Upper lobe of left lung (tissue), 6 donors: ENCODE measurements at regions not wholly inside any gene's neighbourhood (a gene's known extent, or its start where the extent isn't known, plus 50 kb on each side); places are given as distances from the start of the nearest gene placed in this dataset.

Experiments used
- ATAC-seq, 2 donors: fragments of 200-7000 bp; cut with Tn5 transposase; one replicate each; pipeline ENCODE4 v1.9.1; 2022; ENCODE audit warnings: mild to moderate bottlenecking in 2 of 2, moderate library complexity in 2 of 2; ENCODE audit not compliant: low FRiP score in 2 of 2
- DNase-seq, 2 donors: peaks; one replicate each; pipeline ENCODE4 v3.0.0-alpha.2; 2019 to 2020
- H3K27ac ChIP-seq, 4 donors: fragments of 200-600 bp; sonication (generic); one replicate each; pipeline ENCODE4 v1.5.1; 2016 to 2019
- H3K27me3 ChIP-seq, 4 donors: fragments of 200-600 bp; sonication (generic); one replicate each; pipeline ENCODE4 v1.5.1; 2017 to 2019
- H3K36me3 ChIP-seq, 4 donors: fragments of 200-600 bp; sonication (generic); one replicate each; pipeline ENCODE4 v1.5.1; 2016 to 2019
- H3K4me1 ChIP-seq, 4 donors: fragments of 200-600 bp; sonication (generic); one replicate each; pipeline ENCODE4 v1.5.1; 2018 to 2019
- H3K4me3 ChIP-seq, 4 donors: fragments of 200-600 bp; sonication (generic); one replicate each; pipeline ENCODE4 v1.5.1; 2017 to 2019; ENCODE audit warnings: mild to moderate bottlenecking in 2 of 4, moderate library complexity in 1 of 4
- H3K9me3 ChIP-seq, 4 donors: fragments of 200-600 bp; sonication (generic); one replicate each; pipeline ENCODE4 v1.5.1; 2018 to 2019
- EP300 ChIP-seq, 4 donors: sonication (generic); formaldehyde crosslinking; IDR thresholded peaks; one replicate each; pipeline ENCODE4 v1.5.1; 2017; ENCODE audit warnings: antibody characterized with exemption in 4 of 4, control low read depth in 2 of 4
- POLR2A ChIP-seq, 4 donors: fragments of 450-650 bp; IDR thresholded peaks; one replicate each; pipeline ENCODE4 v1.5.1; 2016 to 2017; ENCODE audit warnings: antibody characterized with exemption in 4 of 4, mild to moderate bottlenecking in 2 of 4
- POLR2AphosphoS5 ChIP-seq, 2 donors: sonication (generic); formaldehyde crosslinking; IDR thresholded peaks; one replicate each; pipeline ENCODE4 v1.5.1; 2017; ENCODE audit warnings: antibody characterized with exemption in 2 of 2
- WGBS, 2 donors: methylation state at CpG; one replicate each; pipeline ENCODE4 v1.1.5; 2017 to 2018; 5-methylcytosine and 5-hydroxymethylcytosine counted together
- TF ChIP-seq, protein P1 (sequence below), 6 experiments: fragments of 450-650 bp in 4 of 6; fragments of 200-600 bp in 2 of 6; sonication (generic) in 2 of 6; IDR thresholded peaks; one replicate each; pipeline ENCODE4 v1.5.1; 2016 to 2019; ENCODE audit warnings: antibody characterized with exemption in 6 of 6
- donor health status: DM: no; HTN: no; CAD: no; lungs with moderate emphysema.
- donor health status: DM: no; HTN: yes; CAD: no; lungs with severe emphysema.

- Histone ChIP-seq H3K4me1 (peaks cover 0 to 14% (median 5%) of the 10 kb centered on the region in 4 donors), H3K9me3 (no peaks in the 10 kb centered on the region), H3K27ac (no peak overlapping the region), H3K4me3 (no peak overlapping the region), H3K36me3 (no peaks in the 10 kb centered on the region), H3K27me3 (no peaks in the 10 kb centered on the region)
- no peak for DNase-seq
- ATAC-seq, result no peak
- TF ChIP-seq, protein P1, sequence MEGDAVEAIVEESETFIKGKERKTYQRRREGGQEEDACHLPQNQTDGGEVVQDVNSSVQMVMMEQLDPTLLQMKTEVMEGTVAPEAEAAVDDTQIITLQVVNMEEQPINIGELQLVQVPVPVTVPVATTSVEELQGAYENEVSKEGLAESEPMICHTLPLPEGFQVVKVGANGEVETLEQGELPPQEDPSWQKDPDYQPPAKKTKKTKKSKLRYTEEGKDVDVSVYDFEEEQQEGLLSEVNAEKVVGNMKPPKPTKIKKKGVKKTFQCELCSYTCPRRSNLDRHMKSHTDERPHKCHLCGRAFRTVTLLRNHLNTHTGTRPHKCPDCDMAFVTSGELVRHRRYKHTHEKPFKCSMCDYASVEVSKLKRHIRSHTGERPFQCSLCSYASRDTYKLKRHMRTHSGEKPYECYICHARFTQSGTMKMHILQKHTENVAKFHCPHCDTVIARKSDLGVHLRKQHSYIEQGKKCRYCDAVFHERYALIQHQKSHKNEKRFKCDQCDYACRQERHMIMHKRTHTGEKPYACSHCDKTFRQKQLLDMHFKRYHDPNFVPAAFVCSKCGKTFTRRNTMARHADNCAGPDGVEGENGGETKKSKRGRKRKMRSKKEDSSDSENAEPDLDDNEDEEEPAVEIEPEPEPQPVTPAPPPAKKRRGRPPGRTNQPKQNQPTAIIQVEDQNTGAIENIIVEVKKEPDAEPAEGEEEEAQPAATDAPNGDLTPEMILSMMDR (IDR thresholded peaks at IDR 0.05), result no peak
- WGBS, 2 donors, result 77 to 95% methylated on average over 3 of the region's 3 CpGs
These were observed 111.8 kb upstream of the CCND2 start for GRCh38 chr12:4161718-4162117.

DNA sequence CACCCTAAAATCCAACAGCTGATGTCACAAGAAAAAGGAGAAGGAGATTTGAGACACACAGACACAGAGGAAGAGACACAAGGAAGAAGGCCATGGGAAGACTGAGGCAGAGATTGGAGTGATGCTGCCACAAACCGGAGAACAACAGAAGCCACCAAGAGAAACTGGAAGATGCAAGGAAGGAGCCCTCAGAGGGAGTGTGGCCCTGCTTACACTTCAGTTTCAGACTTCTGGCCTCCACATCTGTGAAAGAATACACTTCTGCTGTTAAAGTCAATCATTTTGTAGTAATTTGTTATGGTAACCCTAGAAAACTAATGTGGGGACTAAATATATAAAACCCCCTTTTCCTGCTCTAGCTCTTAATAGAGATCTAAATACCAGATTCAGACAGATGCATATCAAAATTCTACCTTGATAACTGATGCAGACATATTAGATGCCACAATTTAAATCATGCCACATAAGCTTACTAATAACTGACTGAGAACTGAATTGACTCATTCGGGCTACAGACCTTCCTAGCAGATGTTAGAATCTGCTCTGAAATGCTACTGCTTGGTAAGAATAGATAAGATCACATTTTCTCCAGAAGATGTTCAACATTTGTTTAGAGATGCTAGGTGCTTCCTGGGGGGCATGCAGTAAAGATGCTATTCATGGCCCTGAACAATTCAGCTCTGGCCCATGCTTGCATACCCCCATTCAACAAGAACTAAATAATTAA is 113.1 kb upstream of the CCND2 start:
- Histone ChIP-seq H3K9me3 (no peaks in the 10 kb centered on the region), H3K27me3 (no peaks in the 10 kb centered on the region), H3K4me1 (peaks cover 0 to 14% (median 5%) of the 10 kb centered on the region in 4 donors), H3K36me3 (no peaks in the 10 kb centered on the region), H3K27ac (no peak overlapping the region), H3K4me3 (no peak overlapping the region)
- no peak for DNase-seq
- no peak for ATAC-seq
- WGBS, 2 donors, result 79 to 85% methylated on average over 2 of the region's 2 CpGs
- TF ChIP-seq, protein P1 (IDR thresholded peaks at IDR 0.05), result no peak
- TF ChIP-seq POLR2A (IDR thresholded peaks at IDR 0.05) (no peak), POLR2AphosphoS5 (IDR thresholded peaks at IDR 0.05) (no peak), EP300 (IDR thresholded peaks at IDR 0.05) (no peak)

DNA sequence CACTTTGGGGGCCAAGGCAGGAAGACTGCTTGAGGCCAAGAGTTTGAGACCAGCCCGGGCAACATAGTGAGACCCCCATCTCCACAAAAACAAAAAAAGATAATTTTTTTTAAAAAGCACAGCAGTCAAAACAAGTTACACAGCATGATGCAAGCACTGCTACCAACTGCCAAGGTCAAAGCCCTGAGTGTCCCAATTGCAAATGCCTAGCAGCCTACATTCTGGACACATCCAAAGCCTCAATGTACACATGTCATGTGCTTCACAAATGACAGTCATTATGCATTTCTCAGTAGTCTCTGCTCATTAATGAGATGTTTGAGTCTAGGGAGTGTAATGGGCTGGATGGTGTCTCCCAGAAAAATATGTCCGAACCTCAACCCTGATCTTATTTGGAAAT is 113.7 kb upstream of the CCND2 start:
- H3K27me3 ChIP-seq, result no peaks in the 10 kb centered on the region
- no peak for TF ChIP-seq EP300 (IDR thresholded peaks at IDR 0.05)
- no peak for TF ChIP-seq POLR2A (IDR thresholded peaks at IDR 0.05)
- TF ChIP-seq POLR2AphosphoS5 (IDR thresholded peaks at IDR 0.05), result no peak

GRCh38 chr12:4158306-4158705 is 115.3 kb upstream of the CCND2 start:
- H3K27me3 ChIP-seq, result no peaks in the 10 kb centered on the region
- H3K9me3 ChIP-seq, result no peaks in the 10 kb centered on the region
- 79 to 87% methylated on average over 2 of the region's 2 CpGs for WGBS, 2 donors
- no peaks in the 10 kb centered on the region for H3K4me1 ChIP-seq
- no peaks in the 10 kb centered on the region for H3K36me3 ChIP-seq
- H3K27ac ChIP-seq, result no peak overlapping the region
- ATAC-seq (no peak), DNase-seq (no peak)
- no peak for TF ChIP-seq POLR2A (IDR thresholded peaks at IDR 0.05)
- TF ChIP-seq POLR2AphosphoS5 (IDR thresholded peaks at IDR 0.05), result no peak
- no peak for TF ChIP-seq EP300 (IDR thresholded peaks at IDR 0.05)
- TF ChIP-seq, protein P1 (IDR thresholded peaks at IDR 0.05), result no peak
- H3K4me3 ChIP-seq, result no peak overlapping the region

More for the DNA sequence above, 113.7 kb upstream of the CCND2 start:
- no peak overlapping the region for H3K27ac ChIP-seq
- H3K9me3 ChIP-seq, result no peaks in the 10 kb centered on the region
- DNase-seq (no peak), ATAC-seq (no peak)
- H3K4me1 ChIP-seq, result peaks cover 0 to 8% (median under 1%) of the 10 kb centered on the region in 4 donors
- H3K36me3 ChIP-seq, result no peaks in the 10 kb centered on the region
- H3K4me3 ChIP-seq, result no peak overlapping the region
- 91% methylated on average over 2 of the region's 2 CpGs for WGBS, 2 donors

DNA sequence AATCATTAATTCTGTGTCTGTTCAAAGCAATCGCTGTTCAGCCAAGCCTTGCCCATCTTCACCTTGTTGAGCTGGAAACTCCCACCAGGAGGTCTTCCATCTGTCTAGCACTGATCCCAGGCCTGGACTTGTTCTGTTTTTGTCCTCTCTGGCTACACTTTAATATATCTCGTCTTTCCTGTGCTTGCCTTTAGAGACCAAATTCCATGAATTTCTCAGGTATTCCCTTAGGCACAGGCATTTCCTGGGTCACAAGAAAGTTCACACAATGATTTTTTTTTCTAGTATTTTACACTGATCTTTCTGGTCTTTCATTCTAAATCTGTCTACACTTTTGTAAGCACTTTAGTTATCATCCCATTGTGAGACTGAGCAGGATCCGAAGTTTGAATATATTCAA is 116.4 kb upstream of the CCND2 start:
- WGBS, 2 donors, result 83 to 87% methylated on average over 3 of the region's 3 CpGs
- TF ChIP-seq POLR2AphosphoS5 (IDR thresholded peaks at IDR 0.05), result no peak
- TF ChIP-seq, protein P1 (IDR thresholded peaks at IDR 0.05), result no peak
- no peak for TF ChIP-seq POLR2A (IDR thresholded peaks at IDR 0.05)
- TF ChIP-seq EP300 (IDR thresholded peaks at IDR 0.05), result no peak
- no peak for ATAC-seq
- H3K36me3 ChIP-seq, result no peaks in the 10 kb centered on the region
- H3K4me3 ChIP-seq, result no peak overlapping the region
- H3K27ac ChIP-seq, result no peak overlapping the region
- H3K27me3 ChIP-seq, result no peaks in the 10 kb centered on the region
- no peaks in the 10 kb centered on the region for H3K9me3 ChIP-seq
- no peaks in the 10 kb centered on the region for H3K4me1 ChIP-seq
- DNase-seq, result no peak
